Mammary epithelial cell (primary cell): ENCODE measurements at regions not wholly inside any gene's neighbourhood (a gene's known extent, or its start where the extent isn't known, plus 50 kb on each side); places are given as distances from the start of the nearest gene placed in this dataset.

Experiments used
- EZH2 ChIP-seq: IDR thresholded peaks from 2 replicates; pipeline ENCODE4 v1.6.1; 2012; ENCODE audit warnings: low read length, inconsistent platforms, borderline replicate concordance
- TF ChIP-seq, protein P1 (sequence below), 2 donors: IDR thresholded peaks in 1 of 2; conservative IDR thresholded peaks in 1 of 2; 2 replicates each; pipeline ENCODE4 v1.5.1; 2011 to 2012; ENCODE audit warnings: inconsistent platforms in 2 of 2, low read length in 2 of 2, mild to moderate bottlenecking in 2 of 2, control low read depth in 1 of 2, low read depth in 1 of 2; ENCODE audit not compliant: insufficient read depth in 1 of 2; ENCODE audit errors: extremely low read depth in 1 of 2

DNA sequence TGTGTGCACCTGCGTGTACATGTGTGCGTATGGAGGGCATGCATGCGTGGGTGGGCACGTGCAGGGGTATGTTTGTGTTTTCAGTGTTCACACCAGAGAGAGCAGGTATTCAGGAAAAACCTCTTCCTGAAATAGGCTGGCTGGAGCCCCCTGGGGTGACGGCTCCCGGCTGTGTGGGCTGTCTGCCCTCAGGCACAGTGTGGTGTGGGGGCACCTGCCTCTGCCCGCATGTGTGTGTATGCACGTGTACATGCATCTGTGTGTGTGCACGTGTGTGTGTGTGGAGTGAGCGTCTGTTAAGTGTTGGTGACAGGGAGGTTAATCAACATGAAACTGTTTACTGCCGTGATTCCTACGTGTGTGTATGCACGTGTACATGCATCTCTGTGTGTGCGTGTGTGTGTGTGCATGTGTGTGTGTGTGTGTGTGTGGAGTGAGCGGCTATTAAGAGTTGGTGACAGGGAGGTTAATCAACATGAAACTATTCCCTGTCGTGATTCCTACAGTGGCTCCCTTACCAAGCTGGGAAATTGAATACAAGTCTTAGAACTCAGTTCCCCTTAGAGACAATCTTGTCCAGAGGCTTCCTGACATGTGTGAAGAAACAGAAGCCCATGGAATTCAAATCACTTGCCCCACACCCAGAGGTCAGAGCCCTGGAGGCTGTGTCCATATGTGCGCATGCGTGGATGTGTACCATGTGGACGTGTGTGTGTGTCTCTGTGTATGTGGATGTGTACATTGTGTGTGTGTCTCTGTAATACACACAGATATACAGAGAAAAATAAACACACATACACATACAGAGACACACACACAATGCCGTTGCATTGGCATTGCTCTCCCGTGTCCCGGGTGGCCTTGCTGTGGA is 372.4 kb upstream of the IRX4 start:
- no peak for TF ChIP-seq EZH2
- TF ChIP-seq, protein P1, sequence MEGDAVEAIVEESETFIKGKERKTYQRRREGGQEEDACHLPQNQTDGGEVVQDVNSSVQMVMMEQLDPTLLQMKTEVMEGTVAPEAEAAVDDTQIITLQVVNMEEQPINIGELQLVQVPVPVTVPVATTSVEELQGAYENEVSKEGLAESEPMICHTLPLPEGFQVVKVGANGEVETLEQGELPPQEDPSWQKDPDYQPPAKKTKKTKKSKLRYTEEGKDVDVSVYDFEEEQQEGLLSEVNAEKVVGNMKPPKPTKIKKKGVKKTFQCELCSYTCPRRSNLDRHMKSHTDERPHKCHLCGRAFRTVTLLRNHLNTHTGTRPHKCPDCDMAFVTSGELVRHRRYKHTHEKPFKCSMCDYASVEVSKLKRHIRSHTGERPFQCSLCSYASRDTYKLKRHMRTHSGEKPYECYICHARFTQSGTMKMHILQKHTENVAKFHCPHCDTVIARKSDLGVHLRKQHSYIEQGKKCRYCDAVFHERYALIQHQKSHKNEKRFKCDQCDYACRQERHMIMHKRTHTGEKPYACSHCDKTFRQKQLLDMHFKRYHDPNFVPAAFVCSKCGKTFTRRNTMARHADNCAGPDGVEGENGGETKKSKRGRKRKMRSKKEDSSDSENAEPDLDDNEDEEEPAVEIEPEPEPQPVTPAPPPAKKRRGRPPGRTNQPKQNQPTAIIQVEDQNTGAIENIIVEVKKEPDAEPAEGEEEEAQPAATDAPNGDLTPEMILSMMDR (conservative IDR thresholded peaks at IDR 0.05 in 1 of 2, IDR thresholded peaks at IDR 0.05 in 1 of 2; ENCODE audit: extremely low read depth in 1 of 2, insufficient read depth in 1 of 2, low read depth in 1 of 2, low read length in 2 of 2), result no peak
